CD4-positive, alpha-beta T cell treated with Interleukin-4 for 4 hours (primary cell): ENCODE measurements at regions not wholly inside any gene's neighbourhood (a gene's known extent, or its start where the extent isn't known, plus 50 kb on each side); places are given as distances from the start of the nearest gene placed in this dataset.
A peak's percentile ranks its signal among the peaks of the same experiment; 100 is the strongest.
"Not testable (repeated sequence)": the region's sequence is repeated elsewhere in the genome, so short reads cannot be mapped to it uniquely, and the experiment has no call there.

Source experiments
- DNase-seq: peaks from one replicate; pipeline ENCODE4 v3.0.0-alpha.2; 2020

GRCh38 chr2:59354498-59354897 lies 1113.4 kb upstream of the FANCL start:
- no peak for DNase-seq

GRCh38 chr2:59353306-59353921 lies 1112.3 kb upstream of the FANCL start:
- no peak for DNase-seq

GRCh38 chr2:59342166-59342565 lies 1101.0 kb upstream of the FANCL start:
- no peak for DNase-seq

GRCh38 chr2:59339837-59340207 lies 1098.7 kb upstream of the FANCL start:
- DNase-seq: no peak

- no peak for DNase-seq
These were observed 1098.2 kb upstream of the FANCL start for GRCh38 chr2:59339121-59339836.

- no peak for DNase-seq
These were observed 1091.9 kb upstream of the FANCL start for GRCh38 chr2:59333007-59333406.

GRCh38 chr2:59326581-59327365 lies 1085.6 kb upstream of the FANCL start:
- not testable (repeated sequence) for DNase-seq

- DNase-seq: no peak
These were observed 1081.7 kb upstream of the FANCL start for GRCh38 chr2:59322870-59323269.

- DNase-seq: no peak
These were observed 1080.9 kb upstream of the FANCL start for GRCh38 chr2:59322005-59322404.

GRCh38 chr2:59314031-59314766 lies 1073.1 kb upstream of the FANCL start:
- DNase-seq: no peak

GRCh38 chr2:59312967-59313940 lies 1072.1 kb upstream of the FANCL start:
- no peak for DNase-seq

GRCh38 chr2:59312029-59312428 lies 1070.9 kb upstream of the FANCL start:
- DNase-seq: no peak

GRCh38 chr2:59308108-59308507 lies 1067.0 kb upstream of the FANCL start:
- DNase-seq: no peak

GRCh38 chr2:59307196-59307595 lies 1066.1 kb upstream of the FANCL start:
- no peak for DNase-seq

- DNase-seq: no peak
These were observed 1062.1 kb upstream of the FANCL start for GRCh38 chr2:59303272-59303671.

- DNase-seq: no peak
These were observed 1061.6 kb upstream of the FANCL start for GRCh38 chr2:59302683-59303082.

- DNase-seq: peak; percentile 15
These were observed 1060.6 kb upstream of the FANCL start for GRCh38 chr2:59301466-59302402.

- no peak for DNase-seq
These were observed 1056.7 kb upstream of the FANCL start for GRCh38 chr2:59297816-59298215.

- DNase-seq: no peak
These were observed 1055.2 kb upstream of the FANCL start for GRCh38 chr2:59296279-59296678.

- no peak for DNase-seq
These were observed 1054.5 kb upstream of the FANCL start for GRCh38 chr2:59295524-59296162.
